ENCODE measurements at regions not wholly inside any gene's neighbourhood (a gene's known extent, or its start where the extent isn't known, plus 50 kb on each side); places are given as distances from the start of the nearest gene placed in this dataset.

DNA sequence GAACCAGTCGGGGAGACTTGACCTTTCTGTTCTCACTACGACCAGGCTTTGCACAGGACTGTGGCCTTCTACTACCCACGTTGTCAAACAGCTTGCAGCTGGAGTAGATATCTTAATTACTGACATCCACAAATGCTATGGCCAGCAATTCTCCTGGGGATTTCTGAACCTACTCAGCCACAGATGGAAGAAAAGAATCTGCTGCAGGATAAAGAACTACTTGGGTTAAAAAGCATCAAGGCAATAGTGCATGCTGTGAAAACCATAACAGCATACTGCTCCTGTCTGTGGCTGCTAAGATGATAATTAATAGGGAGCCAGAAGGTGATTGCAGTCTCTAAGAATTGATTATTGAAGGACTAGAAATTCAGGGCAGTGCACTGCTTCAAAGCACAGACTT lies 859.2 kb upstream of the SEMA6D start:
- Histone ChIP-seq H3K4me1 (ENCODE audit: low read length) (peaks cover 15% of the 10 kb centered on the region), H3K4me2 (ENCODE audit: low read depth, low read length) (no peak overlapping the region), H3K27me3 (replicated peaks; ENCODE audit: insufficient read depth, low read length) (no peaks in the 10 kb centered on the region), H3F3A (ENCODE audit: insufficient read depth, low read length) (no peaks in the 10 kb centered on the region), H3K9me3 (replicated peaks; ENCODE audit: insufficient read depth, low read length) (no peaks in the 10 kb centered on the region), H3K27ac (ENCODE audit: low read length) (no peak overlapping the region), H4K20me1 (ENCODE audit: insufficient read depth, low read length) (no peaks in the 10 kb centered on the region), H3K9ac (ENCODE audit: low read length) (no peak overlapping the region), H2AFZ (ENCODE audit: low read length) (no peak overlapping the region), H3K36me3 (replicated peaks; ENCODE audit: insufficient read depth, low read length) (no peaks in the 10 kb centered on the region), H3K79me2 (ENCODE audit: low read length) (no peaks in the 10 kb centered on the region), H3K4me3 (ENCODE audit: low read length) (no peak overlapping the region), H3K9me2 (replicated peaks; ENCODE audit: insufficient read depth, low read length) (no peaks in the 10 kb centered on the region)
- DNase-seq: no peak
- TF ChIP-seq, protein P1, sequence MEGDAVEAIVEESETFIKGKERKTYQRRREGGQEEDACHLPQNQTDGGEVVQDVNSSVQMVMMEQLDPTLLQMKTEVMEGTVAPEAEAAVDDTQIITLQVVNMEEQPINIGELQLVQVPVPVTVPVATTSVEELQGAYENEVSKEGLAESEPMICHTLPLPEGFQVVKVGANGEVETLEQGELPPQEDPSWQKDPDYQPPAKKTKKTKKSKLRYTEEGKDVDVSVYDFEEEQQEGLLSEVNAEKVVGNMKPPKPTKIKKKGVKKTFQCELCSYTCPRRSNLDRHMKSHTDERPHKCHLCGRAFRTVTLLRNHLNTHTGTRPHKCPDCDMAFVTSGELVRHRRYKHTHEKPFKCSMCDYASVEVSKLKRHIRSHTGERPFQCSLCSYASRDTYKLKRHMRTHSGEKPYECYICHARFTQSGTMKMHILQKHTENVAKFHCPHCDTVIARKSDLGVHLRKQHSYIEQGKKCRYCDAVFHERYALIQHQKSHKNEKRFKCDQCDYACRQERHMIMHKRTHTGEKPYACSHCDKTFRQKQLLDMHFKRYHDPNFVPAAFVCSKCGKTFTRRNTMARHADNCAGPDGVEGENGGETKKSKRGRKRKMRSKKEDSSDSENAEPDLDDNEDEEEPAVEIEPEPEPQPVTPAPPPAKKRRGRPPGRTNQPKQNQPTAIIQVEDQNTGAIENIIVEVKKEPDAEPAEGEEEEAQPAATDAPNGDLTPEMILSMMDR (IDR thresholded peaks at IDR 0.05; ENCODE audit: low read length): no peak
- TF ChIP-seq EZH2 (optimal IDR thresholded peaks at IDR 0.05; ENCODE audit: low read depth, low read length) (no peak), EZH2phosphoT487 (IDR thresholded peaks at IDR 0.05; ENCODE audit: low read length) (no peak)

DNA sequence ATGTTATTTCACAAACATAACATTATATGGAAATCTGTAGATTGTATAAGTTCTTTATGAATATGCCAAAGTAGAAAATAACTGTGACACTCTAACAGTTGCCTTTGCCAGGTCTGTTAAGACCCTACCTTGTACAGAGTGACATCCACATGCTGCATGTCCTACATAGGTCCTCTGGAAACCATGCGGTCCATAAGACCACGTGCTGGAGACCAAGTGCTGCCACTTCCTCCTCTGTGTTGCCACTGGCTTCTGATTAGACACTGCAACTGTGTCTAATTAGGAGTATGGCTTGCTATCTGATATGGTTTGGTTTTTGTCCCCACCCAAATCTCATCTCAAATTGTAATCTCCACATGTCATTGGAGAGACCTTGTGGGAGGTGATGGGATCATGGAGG lies 855.5 kb upstream of the SEMA6D start:
- no peaks in the 10 kb centered on the region for H3K9me2 ChIP-seq (replicated peaks; ENCODE audit: insufficient read depth, low read length)
- no peaks in the 10 kb centered on the region for H3K27me3 ChIP-seq (replicated peaks; ENCODE audit: insufficient read depth, low read length)
- H3K79me2 ChIP-seq (ENCODE audit: low read length): no peaks in the 10 kb centered on the region
- no peaks in the 10 kb centered on the region for H3F3A ChIP-seq (ENCODE audit: insufficient read depth, low read length)
- no peak overlapping the region for H3K9ac ChIP-seq (ENCODE audit: low read length)
- H3K9me3 ChIP-seq (replicated peaks; ENCODE audit: insufficient read depth, low read length): no peaks in the 10 kb centered on the region
- H2AFZ ChIP-seq (ENCODE audit: low read length): no peak overlapping the region
- H3K27ac ChIP-seq (ENCODE audit: low read length): no peak overlapping the region
- no peaks in the 10 kb centered on the region for H4K20me1 ChIP-seq (ENCODE audit: insufficient read depth, low read length)
- H3K4me1 ChIP-seq (ENCODE audit: low read length): 0 out of 2 replicates have a peak, but pooled peaks cover 6% of the 10 kb centered on the region
- no peak overlapping the region for H3K4me2 ChIP-seq (ENCODE audit: low read depth, low read length)
- no peaks in the 10 kb centered on the region for H3K36me3 ChIP-seq (replicated peaks; ENCODE audit: insufficient read depth, low read length)
- TF ChIP-seq, protein P1 (IDR thresholded peaks at IDR 0.05; ENCODE audit: low read length): no peak
- TF ChIP-seq EZH2 (optimal IDR thresholded peaks at IDR 0.05; ENCODE audit: low read depth, low read length) (no peak), EZH2phosphoT487 (IDR thresholded peaks at IDR 0.05; ENCODE audit: low read length) (no peak)
- DNase-seq: no peak
- no peak overlapping the region for H3K4me3 ChIP-seq (ENCODE audit: low read length)

DNA sequence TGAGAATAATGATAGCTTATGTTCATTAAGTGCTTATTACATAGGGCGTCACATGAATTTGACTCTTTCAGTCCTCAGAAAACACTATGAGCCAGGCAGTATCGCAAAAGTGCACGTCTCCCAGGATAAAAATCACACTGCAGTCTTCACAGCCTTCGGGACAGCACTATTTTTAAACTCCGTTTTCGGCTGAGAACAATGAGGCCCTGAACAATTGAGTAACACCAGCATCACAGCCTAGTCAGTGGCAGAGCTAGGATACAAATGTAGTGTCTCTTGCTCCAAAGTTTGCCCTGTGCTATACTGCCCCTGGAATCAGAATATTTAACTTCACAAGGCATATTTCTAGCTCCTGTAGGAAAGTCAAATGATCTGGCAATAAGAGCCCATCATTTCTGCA lies 852.1 kb upstream of the SEMA6D start:
- Histone ChIP-seq H3K4me1 (ENCODE audit: low read length) (no peaks in the 10 kb centered on the region), H3K9me2 (replicated peaks; ENCODE audit: insufficient read depth, low read length) (no peaks in the 10 kb centered on the region), H2AFZ (ENCODE audit: low read length) (no peak overlapping the region), H3F3A (ENCODE audit: insufficient read depth, low read length) (no peaks in the 10 kb centered on the region), H3K9me3 (replicated peaks; ENCODE audit: insufficient read depth, low read length) (no peaks in the 10 kb centered on the region), H3K4me2 (ENCODE audit: low read depth, low read length) (no peak overlapping the region), H3K27me3 (replicated peaks; ENCODE audit: insufficient read depth, low read length) (no peaks in the 10 kb centered on the region), H4K20me1 (ENCODE audit: insufficient read depth, low read length) (no peaks in the 10 kb centered on the region), H3K79me2 (ENCODE audit: low read length) (no peaks in the 10 kb centered on the region), H3K36me3 (replicated peaks; ENCODE audit: insufficient read depth, low read length) (no peaks in the 10 kb centered on the region), H3K9ac (ENCODE audit: low read length) (no peak overlapping the region), H3K27ac (ENCODE audit: low read length) (no peak overlapping the region), H3K4me3 (ENCODE audit: low read length) (no peak overlapping the region)
- TF ChIP-seq, protein P1 (IDR thresholded peaks at IDR 0.05; ENCODE audit: low read length): no peak
- no peak for TF ChIP-seq EZH2 (optimal IDR thresholded peaks at IDR 0.05; ENCODE audit: low read depth, low read length)
- no peak for TF ChIP-seq EZH2phosphoT487 (IDR thresholded peaks at IDR 0.05; ENCODE audit: low read length)
- DNase-seq: no peak

All from MM.1S (cell line).